AG04450 (cell line): ENCODE measurements at regions not wholly inside any gene's neighbourhood (a gene's known extent, or its start where the extent isn't known, plus 50 kb on each side); places are given as distances from the start of the nearest gene placed in this dataset.

Source experiments
- CTCF ChIA-PET: fragments of 300-600, 350-600 bp; formaldehyde crosslinking; extraction: SDS; loops from one replicate; lab custom pipeline; 2022; ENCODE audit warnings: antibody characterized with exemption, inconsistent platforms; lab: Charles Lee
- POLR2A ChIA-PET: fragments of 350-600 bp; formaldehyde crosslinking; extraction: SDS; loops from one replicate; lab custom pipeline; 2021; ENCODE audit warnings: antibody characterized with exemption, inconsistent platforms; lab: Yijun Ruan, JAX
- DNase-seq: peaks from one replicate; pipeline ENCODE4 v3.0.0-alpha.2; 2011; ENCODE audit warnings: low read depth, low spot score
- H3K27ac ChIP-seq: one replicate; pipeline ENCODE4 v1.5.1; 2012; ENCODE audit warnings: low read depth, low read length, control low read depth
- H3K27me3 ChIP-seq: one replicate; pipeline ENCODE4 v1.6.0; 2012; ENCODE audit warnings: low read length; ENCODE audit not compliant: control insufficient read depth, insufficient read depth
- H3K4me3 ChIP-seq: 2 replicates; pipeline ENCODE4 v1.5.1; 2011; ENCODE audit warnings: mild to moderate bottlenecking, low read depth, low read length, control low read depth
- H3K9me3 ChIP-seq: 2 replicates; pipeline ENCODE4 v1.5.1; 2012; ENCODE audit warnings: low read length; ENCODE audit not compliant: control insufficient read depth, insufficient read depth
- CTCF ChIP-seq: IDR thresholded peaks from 2 replicates; pipeline ENCODE4 v1.5.1; 2011; ENCODE audit warnings: low read depth, low read length, control low read depth, inconsistent platforms

DNA sequence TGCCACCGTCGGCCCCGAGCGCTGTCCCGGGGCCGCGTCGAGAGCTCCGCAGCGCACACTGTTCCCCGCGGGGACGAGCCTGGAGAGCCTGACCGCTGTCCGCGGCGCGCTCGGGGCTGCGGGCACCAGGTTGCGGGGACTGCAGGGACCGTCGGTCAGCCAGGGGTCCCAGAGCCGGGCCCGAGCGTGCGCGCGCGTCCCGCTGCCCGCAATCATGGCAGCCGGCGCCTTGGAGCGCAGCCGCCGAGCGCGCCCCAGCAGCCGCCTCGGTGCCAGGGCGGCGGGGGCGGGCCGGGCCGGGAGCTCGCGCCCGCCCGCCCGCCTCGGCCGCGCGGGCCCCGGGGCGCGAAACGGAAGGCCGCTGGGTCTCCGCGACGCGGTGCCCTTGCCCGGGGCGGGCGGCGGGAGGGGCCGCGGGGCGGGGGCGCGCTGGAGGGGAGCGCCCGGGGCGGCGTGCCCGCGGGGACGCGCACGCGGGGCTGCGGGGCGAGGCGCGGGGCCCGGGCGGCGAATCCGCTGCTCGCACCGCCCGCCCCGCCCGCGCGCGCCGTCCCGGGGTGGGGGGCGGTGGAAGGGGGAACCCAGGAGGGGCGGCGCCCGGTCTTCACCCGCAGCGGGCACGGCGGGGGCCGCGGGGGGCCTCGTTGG, 79.4 kb upstream of the PPARA start:
- no peak for DNase-seq
- no peaks in the 10 kb centered on the region for H3K27me3 ChIP-seq
- no peaks in the 10 kb centered on the region; the same call in 1 of the 2 replicates for H3K9me3 ChIP-seq
- ChIA-PET POLR2A (interaction anchor here (1.0 to 2.3 kb wide), 3 partner anchors 18 to 64 kb away, joined by 3 to 10 read pairs (median 7); no protein-coding TSS in a partner anchor), CTCF (interaction anchor here (1.3 to 3.4 kb wide), 2 partner anchors 65 to 77 kb away, joined by 3 to 27 read pairs; no protein-coding TSS in a partner anchor)
- H3K4me3 ChIP-seq = peak overlapping the region; percentile 86
- TF ChIP-seq CTCF = no peak
- H3K27ac ChIP-seq = peak overlapping the region; percentile 94

- no peak for TF ChIP-seq CTCF
- CTCF ChIA-PET = interaction anchor here (1.3 kb wide), 1 partner anchor 77 kb away, joined by 3 read pairs; no protein-coding TSS in a partner anchor
- H3K27ac ChIP-seq = no peak overlapping the region
- H3K9me3 ChIP-seq = no peaks in the 10 kb centered on the region; the same call in 1 of the 2 replicates
- H3K27me3 ChIP-seq = no peaks in the 10 kb centered on the region
- POLR2A ChIA-PET = no interaction called here
- H3K4me3 ChIP-seq = peak overlapping the region; percentile 86
- DNase-seq = peak; percentile 79
Observed at GRCh38 chr22:46071451-46072109, 78.7 kb upstream of the PPARA start.

DNA sequence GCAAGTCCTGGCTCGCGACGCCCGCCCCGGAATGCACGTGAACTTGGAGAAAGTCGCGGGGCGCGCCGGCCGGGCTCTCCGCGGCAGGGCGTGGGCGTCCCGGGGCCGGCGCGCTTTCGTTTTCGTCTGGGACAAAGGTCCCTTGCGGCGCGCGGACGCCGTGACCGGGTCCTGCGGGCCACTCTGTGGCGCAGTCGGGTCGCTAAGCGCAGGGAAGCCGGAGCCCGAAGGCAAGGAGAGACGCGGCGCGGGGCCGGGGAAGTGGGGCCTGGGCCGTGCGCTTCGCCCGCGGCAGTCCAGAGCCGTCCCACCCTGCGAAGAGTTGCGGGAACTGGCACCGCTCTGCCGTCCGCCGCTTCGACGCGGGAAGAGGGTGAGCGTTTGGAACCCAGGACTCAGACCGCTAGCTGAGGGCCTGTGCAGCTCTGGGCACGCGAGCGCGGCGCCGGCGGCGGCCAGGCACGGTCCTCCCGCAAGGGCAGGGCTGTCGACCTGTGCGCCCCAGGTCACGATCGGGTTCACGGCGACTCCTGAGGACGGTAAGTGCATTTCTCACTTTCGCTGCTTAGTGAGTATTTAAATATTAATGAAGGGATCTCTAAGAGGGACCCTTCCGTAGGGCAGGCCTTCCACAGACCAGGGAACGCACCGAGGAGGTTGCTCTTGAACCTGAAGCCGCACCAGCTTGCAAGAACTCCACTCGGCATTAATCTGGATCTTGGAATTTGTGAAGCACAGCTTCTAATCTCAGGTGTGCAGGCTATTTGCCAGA, 78.0 kb upstream of the PPARA start:
- no peak for DNase-seq
- TF ChIP-seq CTCF = no peak
- Histone ChIP-seq H3K4me3 (peak overlapping the region; percentile 86), H3K27me3 (no peaks in the 10 kb centered on the region), H3K9me3 (no peaks in the 10 kb centered on the region; the same call in 1 of the 2 replicates), H3K27ac (peak overlapping the region; percentile 61)
- POLR2A ChIA-PET = interaction anchor here (1.4 to 2.5 kb wide), 3 partner anchors 16 to 66 kb away, joined by 3 to 8 read pairs (median 6); no protein-coding TSS in a partner anchor
- CTCF ChIA-PET = interaction anchor here (0.6 to 3.1 kb wide), 4 partner anchors 59 to 607 kb away, joined by 3 to 15 read pairs (median 5); no protein-coding TSS in a partner anchor

DNA sequence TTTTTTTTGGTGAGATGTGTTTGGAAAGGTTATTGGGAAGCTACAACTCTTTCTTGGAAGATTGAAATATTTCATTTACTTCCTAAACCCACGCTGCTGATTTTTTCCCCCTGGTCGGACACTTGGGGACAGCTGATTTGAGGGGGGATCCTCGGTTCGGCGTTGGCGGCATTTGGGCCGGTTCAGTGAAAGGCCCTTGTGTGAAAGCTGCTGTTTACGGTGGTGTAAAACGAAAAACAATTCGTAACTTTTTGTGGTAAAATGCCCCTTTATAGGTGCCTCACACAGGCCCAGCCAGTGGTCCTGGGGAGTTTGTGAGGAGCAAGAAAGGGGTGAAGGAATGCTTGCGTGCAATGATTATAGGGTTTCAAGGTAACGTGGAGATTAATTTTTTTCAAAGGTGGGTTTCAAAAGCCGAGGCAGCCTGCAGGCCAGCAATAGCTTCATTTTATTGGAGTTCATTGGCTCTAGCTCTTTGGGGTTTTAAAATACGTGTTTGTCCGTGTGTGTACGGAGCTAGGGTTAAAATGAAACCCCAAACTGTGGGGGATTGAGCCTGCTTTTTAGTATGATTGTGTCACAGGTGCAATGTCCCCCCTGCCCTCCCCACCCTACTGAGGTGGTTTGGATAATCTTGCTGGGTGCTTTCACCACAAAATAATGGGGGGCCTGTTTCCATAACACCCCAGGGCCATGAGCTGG, 77.2 kb upstream of the PPARA start:
- no peaks in the 10 kb centered on the region; the same call in 1 of the 2 replicates for H3K9me3 ChIP-seq
- peak overlapping the region; percentile 86 for H3K4me3 ChIP-seq
- no peak for TF ChIP-seq CTCF
- POLR2A ChIA-PET = interaction anchor here (1.2 to 2.5 kb wide), 6 partner anchors 9 to 76 kb away, joined by 3 to 11 read pairs (median 6); no protein-coding TSS in a partner anchor
- peak overlapping the region; percentile 61 for H3K27ac ChIP-seq
- no peaks in the 10 kb centered on the region for H3K27me3 ChIP-seq
- no peak for DNase-seq
- CTCF ChIA-PET = interaction anchor here (0.6 to 3.1 kb wide), 4 partner anchors 60 to 606 kb away, joined by 3 to 15 read pairs (median 5); no protein-coding TSS in a partner anchor
